ENCODE measurements at regions not wholly inside any gene's neighbourhood (a gene's known extent, or its start where the extent isn't known, plus 50 kb on each side); places are given as distances from the start of the nearest gene placed in this dataset.

GRCh38 chr14:30210630-30211029 lies 283.0 kb upstream of the PRKD1 start:
- Mint-ChIP-seq H3K27ac (no peak overlapping the region), H3K27me3 (no peaks in the 10 kb centered on the region), H3K4me1 (no peaks in the 10 kb centered on the region), H3K9me3 (no peaks in the 10 kb centered on the region), H3K4me3 (no peak overlapping the region), H3K36me3 (no peaks in the 10 kb centered on the region)
- DNase-seq, result no peak

- H3K4me3 Mint-ChIP-seq, result no peak overlapping the region
- no peaks in the 10 kb centered on the region for H3K9me3 Mint-ChIP-seq
- H3K27me3 Mint-ChIP-seq, result no peaks in the 10 kb centered on the region
- H3K36me3 Mint-ChIP-seq, result no peaks in the 10 kb centered on the region
- no peak for DNase-seq
- H3K4me1 Mint-ChIP-seq, result no peaks in the 10 kb centered on the region
- H3K27ac Mint-ChIP-seq, result no peak overlapping the region
These were observed 283.7 kb upstream of the PRKD1 start for GRCh38 chr14:30211326-30211725.

- Mint-ChIP-seq H3K36me3 (no peaks in the 10 kb centered on the region), H3K4me3 (no peak overlapping the region), H3K27ac (no peak overlapping the region), H3K9me3 (no peaks in the 10 kb centered on the region), H3K27me3 (no peaks in the 10 kb centered on the region), H3K4me1 (no peaks in the 10 kb centered on the region)
- DNase-seq, result no peak
These were observed 286.4 kb upstream of the PRKD1 start for GRCh38 chr14:30214014-30214413.

GRCh38 chr14:30214461-30215090 lies 286.9 kb upstream of the PRKD1 start:
- H3K4me3 Mint-ChIP-seq, result no peak overlapping the region
- no peaks in the 10 kb centered on the region for H3K9me3 Mint-ChIP-seq
- no peak for DNase-seq
- H3K4me1 Mint-ChIP-seq, result no peaks in the 10 kb centered on the region
- H3K27me3 Mint-ChIP-seq, result no peaks in the 10 kb centered on the region
- H3K27ac Mint-ChIP-seq, result no peak overlapping the region
- H3K36me3 Mint-ChIP-seq, result no peaks in the 10 kb centered on the region

- Mint-ChIP-seq H3K9me3 (no peaks in the 10 kb centered on the region), H3K4me1 (no peaks in the 10 kb centered on the region), H3K27me3 (no peaks in the 10 kb centered on the region), H3K4me3 (no peak overlapping the region), H3K36me3 (no peaks in the 10 kb centered on the region), H3K27ac (no peak overlapping the region)
- DNase-seq, result no peak
These were observed 291.3 kb upstream of the PRKD1 start for GRCh38 chr14:30218907-30219306.

- no peaks in the 10 kb centered on the region for H3K27me3 Mint-ChIP-seq
- no peaks in the 10 kb centered on the region for H3K9me3 Mint-ChIP-seq
- no peaks in the 10 kb centered on the region for H3K36me3 Mint-ChIP-seq
These were observed 293.9 kb upstream of the PRKD1 start for GRCh38 chr14:30221546-30221945.

GRCh38 chr14:30223385-30223785 lies 295.7 kb upstream of the PRKD1 start:
- H3K4me3 Mint-ChIP-seq, result no peak overlapping the region
- no peaks in the 10 kb centered on the region for H3K27me3 Mint-ChIP-seq
- no peaks in the 10 kb centered on the region for H3K4me1 Mint-ChIP-seq
- no peaks in the 10 kb centered on the region for H3K9me3 Mint-ChIP-seq
- H3K27ac Mint-ChIP-seq, result no peak overlapping the region
- no peaks in the 10 kb centered on the region for H3K36me3 Mint-ChIP-seq
- no peak for DNase-seq

More at GRCh38 chr14:30221546-30221945, 293.9 kb upstream of the PRKD1 start:
- Mint-ChIP-seq H3K27ac (no peak overlapping the region), H3K4me1 (no peaks in the 10 kb centered on the region), H3K4me3 (no peak overlapping the region)
- DNase-seq, result no peak

GRCh38 chr14:30223966-30224365 lies 296.3 kb upstream of the PRKD1 start:
- Mint-ChIP-seq H3K9me3 (no peaks in the 10 kb centered on the region), H3K27ac (no peak overlapping the region), H3K27me3 (no peaks in the 10 kb centered on the region), H3K4me3 (no peak overlapping the region), H3K36me3 (no peaks in the 10 kb centered on the region), H3K4me1 (no peaks in the 10 kb centered on the region)
- no peak for DNase-seq

GRCh38 chr14:30225176-30225575 lies 297.5 kb upstream of the PRKD1 start:
- H3K27me3 Mint-ChIP-seq, result no peaks in the 10 kb centered on the region
- H3K36me3 Mint-ChIP-seq, result no peaks in the 10 kb centered on the region
- H3K4me3 Mint-ChIP-seq, result no peak overlapping the region
- H3K4me1 Mint-ChIP-seq, result no peaks in the 10 kb centered on the region
- no peak overlapping the region for H3K27ac Mint-ChIP-seq
- no peaks in the 10 kb centered on the region for H3K9me3 Mint-ChIP-seq
- DNase-seq, result no peak

- Mint-ChIP-seq H3K9me3 (no peaks in the 10 kb centered on the region), H3K27ac (no peak overlapping the region), H3K27me3 (no peaks in the 10 kb centered on the region), H3K4me1 (no peaks in the 10 kb centered on the region), H3K4me3 (no peak overlapping the region), H3K36me3 (no peaks in the 10 kb centered on the region)
- no peak for DNase-seq
These were observed 299.8 kb upstream of the PRKD1 start for GRCh38 chr14:30227436-30227835.

GRCh38 chr14:30227876-30228275 lies 300.2 kb upstream of the PRKD1 start:
- Mint-ChIP-seq H3K4me1 (no peaks in the 10 kb centered on the region), H3K27me3 (no peaks in the 10 kb centered on the region), H3K27ac (no peak overlapping the region), H3K4me3 (no peak overlapping the region), H3K36me3 (no peaks in the 10 kb centered on the region), H3K9me3 (no peaks in the 10 kb centered on the region)
- no peak for DNase-seq

GRCh38 chr14:30230719-30231118 lies 303.1 kb upstream of the PRKD1 start:
- H3K9me3 Mint-ChIP-seq, result no peaks in the 10 kb centered on the region
- no peaks in the 10 kb centered on the region for H3K36me3 Mint-ChIP-seq
- no peak overlapping the region for H3K4me3 Mint-ChIP-seq
- H3K4me1 Mint-ChIP-seq, result no peaks in the 10 kb centered on the region
- H3K27ac Mint-ChIP-seq, result no peak overlapping the region
- no peak for DNase-seq
- H3K27me3 Mint-ChIP-seq, result no peaks in the 10 kb centered on the region

- Mint-ChIP-seq H3K36me3 (no peaks in the 10 kb centered on the region), H3K27ac (no peak overlapping the region), H3K4me3 (no peak overlapping the region), H3K9me3 (peaks cover 2% of the 10 kb centered on the region), H3K4me1 (no peaks in the 10 kb centered on the region), H3K27me3 (peaks cover 4% of the 10 kb centered on the region)
- DNase-seq, result no peak
These were observed 307.3 kb upstream of the PRKD1 start for GRCh38 chr14:30234966-30235365.

GRCh38 chr14:30235485-30235884 lies 307.8 kb upstream of the PRKD1 start:
- Mint-ChIP-seq H3K4me3 (no peak overlapping the region), H3K9me3 (peaks cover 2% of the 10 kb centered on the region), H3K27me3 (peaks cover 4% of the 10 kb centered on the region), H3K27ac (no peak overlapping the region), H3K36me3 (no peaks in the 10 kb centered on the region), H3K4me1 (no peaks in the 10 kb centered on the region)
- no peak for DNase-seq

- H3K36me3 Mint-ChIP-seq, result no peaks in the 10 kb centered on the region
- H3K4me1 Mint-ChIP-seq, result no peaks in the 10 kb centered on the region
- DNase-seq, result no peak
- H3K4me3 Mint-ChIP-seq, result no peak overlapping the region
- H3K27ac Mint-ChIP-seq, result no peak overlapping the region
- peaks cover 8% of the 10 kb centered on the region for H3K27me3 Mint-ChIP-seq
- peaks cover 2% of the 10 kb centered on the region for H3K9me3 Mint-ChIP-seq
These were observed 311.3 kb upstream of the PRKD1 start for GRCh38 chr14:30238936-30239335.

- peaks cover 2% of the 10 kb centered on the region for H3K9me3 Mint-ChIP-seq
- no peak overlapping the region for H3K4me3 Mint-ChIP-seq
- peaks cover 8% of the 10 kb centered on the region for H3K27me3 Mint-ChIP-seq
- H3K4me1 Mint-ChIP-seq, result no peaks in the 10 kb centered on the region
- no peak for DNase-seq
- no peaks in the 10 kb centered on the region for H3K36me3 Mint-ChIP-seq
- no peak overlapping the region for H3K27ac Mint-ChIP-seq
These were observed 312.4 kb upstream of the PRKD1 start for GRCh38 chr14:30240018-30240417.

Data from activated naive CD8-positive, alpha-beta T cell treated with anti-CD3 and anti-CD28 coated beads for 36 hours (primary cell).